ENCODE measurements at regions not wholly inside any gene's neighbourhood (a gene's known extent, or its start where the extent isn't known, plus 50 kb on each side); places are given as distances from the start of the nearest gene placed in this dataset.

DNA sequence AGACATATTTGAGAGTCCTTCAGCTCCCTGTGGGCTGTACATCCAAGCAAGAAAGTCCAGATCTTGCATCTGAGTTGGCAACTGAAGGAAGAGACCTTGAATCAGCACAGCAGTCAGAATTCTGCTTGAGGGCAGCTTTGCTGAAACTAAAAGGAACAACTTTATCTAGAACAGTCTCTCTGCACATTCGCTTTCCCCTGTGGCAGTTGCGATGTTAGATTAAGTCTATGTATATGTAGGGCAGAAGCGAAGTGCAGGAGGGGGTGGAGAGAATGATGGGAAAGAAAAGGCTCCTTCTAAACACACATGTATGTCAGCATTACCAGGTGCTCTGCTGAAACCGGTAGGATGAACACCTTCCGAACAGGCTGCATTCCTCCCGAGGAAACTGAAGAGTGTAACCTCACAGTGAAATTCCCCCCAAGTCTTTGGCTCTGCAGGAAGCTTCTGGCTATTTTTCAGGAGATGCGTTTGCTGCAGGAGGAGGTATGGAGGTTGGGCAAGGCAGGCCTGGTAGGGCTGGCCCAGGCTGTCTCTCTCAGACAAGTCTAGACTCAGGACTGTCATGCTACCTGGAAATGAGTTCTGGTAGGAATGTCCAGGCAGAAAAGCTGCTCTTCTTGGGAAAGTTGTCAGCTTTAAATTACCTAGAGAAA, 70.0 kb upstream of the ATL2 start:
- TF ChIP-seq POLR2A (IDR thresholded peaks at IDR 0.05; ENCODE audit: low read length) (no peak), MAFK (IDR thresholded peaks at IDR 0.05; ENCODE audit: partially characterized antibody) (no peak), RARB (CRISPR knock-in tag; IDR thresholded peaks at IDR 0.05) (no peak), CEBPB (IDR thresholded peaks at IDR 0.05) (no peak), MYC (IDR thresholded peaks at IDR 0.05; ENCODE audit: borderline replicate concordance, low read length) (no peak), RAD21 (conservative IDR thresholded peaks at IDR 0.05 in 1 of 2, IDR thresholded peaks at IDR 0.05 in 1 of 2) (no peak), ESRRA (IDR thresholded peaks at IDR 0.05; ENCODE audit: borderline replicate concordance, low read length) (no peak), SMC3 (IDR thresholded peaks at IDR 0.05) (no peak)
- TF ChIP-seq, protein P1, sequence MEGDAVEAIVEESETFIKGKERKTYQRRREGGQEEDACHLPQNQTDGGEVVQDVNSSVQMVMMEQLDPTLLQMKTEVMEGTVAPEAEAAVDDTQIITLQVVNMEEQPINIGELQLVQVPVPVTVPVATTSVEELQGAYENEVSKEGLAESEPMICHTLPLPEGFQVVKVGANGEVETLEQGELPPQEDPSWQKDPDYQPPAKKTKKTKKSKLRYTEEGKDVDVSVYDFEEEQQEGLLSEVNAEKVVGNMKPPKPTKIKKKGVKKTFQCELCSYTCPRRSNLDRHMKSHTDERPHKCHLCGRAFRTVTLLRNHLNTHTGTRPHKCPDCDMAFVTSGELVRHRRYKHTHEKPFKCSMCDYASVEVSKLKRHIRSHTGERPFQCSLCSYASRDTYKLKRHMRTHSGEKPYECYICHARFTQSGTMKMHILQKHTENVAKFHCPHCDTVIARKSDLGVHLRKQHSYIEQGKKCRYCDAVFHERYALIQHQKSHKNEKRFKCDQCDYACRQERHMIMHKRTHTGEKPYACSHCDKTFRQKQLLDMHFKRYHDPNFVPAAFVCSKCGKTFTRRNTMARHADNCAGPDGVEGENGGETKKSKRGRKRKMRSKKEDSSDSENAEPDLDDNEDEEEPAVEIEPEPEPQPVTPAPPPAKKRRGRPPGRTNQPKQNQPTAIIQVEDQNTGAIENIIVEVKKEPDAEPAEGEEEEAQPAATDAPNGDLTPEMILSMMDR (IDR thresholded peaks at IDR 0.05): no peak

Data from A549 (cell line).